HFFc6 (cell line): ENCODE measurements at regions not wholly inside any gene's neighbourhood (a gene's known extent, or its start where the extent isn't known, plus 50 kb on each side); places are given as distances from the start of the nearest gene placed in this dataset.
"Not testable (repeated sequence)": the region's sequence is repeated elsewhere in the genome, so short reads cannot be mapped to it uniquely, and the experiment has no call there.

Experiments
- DNase-seq: peaks from one replicate; pipeline ENCODE4 v3.0.0-alpha.2; 2018
- H3K27ac Mint-ChIP-seq: 2 replicates; pipeline ENCODE4 v1.8.0; 2020; ENCODE audit warnings: mild to moderate bottlenecking, mixed read lengths
- H3K27me3 Mint-ChIP-seq: 2 replicates; pipeline ENCODE4 v1.8.0; 2021; ENCODE audit warnings: mild to moderate bottlenecking, moderate library complexity, mixed read lengths; ENCODE audit not compliant: insufficient read depth
- H3K36me3 Mint-ChIP-seq: 2 replicates; pipeline ENCODE4 v1.8.0; 2021; ENCODE audit warnings: low read depth, mixed read lengths
- H3K4me1 Mint-ChIP-seq: 2 replicates; pipeline ENCODE4 v1.8.0; 2020; ENCODE audit warnings: low read depth, mixed read lengths
- H3K4me3 Mint-ChIP-seq: 2 replicates; pipeline ENCODE4 v1.8.0; 2020; ENCODE audit warnings: mild to moderate bottlenecking, moderate library complexity, mixed read lengths
- H3K9me3 Mint-ChIP-seq: 2 replicates; pipeline ENCODE4 v1.8.0; 2020; ENCODE audit warnings: mild to moderate bottlenecking, mixed read lengths
- TF ChIP-seq, protein P1 (sequence below): fragments of 200-600 bp; sonication (generic); IDR thresholded peaks from 2 replicates; pipeline ENCODE4 v1.5.0; 2021; ENCODE audit warnings: antibody characterized with exemption, mild to moderate bottlenecking

DNA sequence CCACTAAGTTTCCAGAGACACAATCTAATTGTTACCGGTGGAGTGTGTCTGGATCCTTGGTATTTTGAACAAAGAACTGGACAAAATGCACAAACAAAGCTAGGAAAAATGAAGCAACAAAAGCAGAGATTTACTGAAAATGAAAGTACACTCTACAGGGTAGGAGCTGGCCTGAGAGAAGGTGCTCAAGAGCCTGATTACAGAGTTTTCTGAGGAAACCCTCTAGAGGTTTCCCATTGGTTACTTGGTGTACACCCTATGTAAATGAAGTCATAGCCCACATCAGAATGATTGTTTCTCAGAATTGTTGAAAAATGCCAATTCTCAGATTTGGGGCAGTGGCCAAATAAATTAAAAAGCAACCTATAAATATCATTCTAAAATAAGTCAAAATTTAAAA lies 436.4 kb downstream of the KCNJ18 start:
- Mint-ChIP-seq H3K4me1 (no peaks in the 10 kb centered on the region), H3K36me3 (peaks cover 13% of the 10 kb centered on the region), H3K27me3 (no peaks in the 10 kb centered on the region; the same call in 1 of the 2 replicates), H3K9me3 (peaks cover 38% of the 10 kb centered on the region), H3K4me3 (no peak overlapping the region), H3K27ac (no peak overlapping the region)
- TF ChIP-seq, protein P1, sequence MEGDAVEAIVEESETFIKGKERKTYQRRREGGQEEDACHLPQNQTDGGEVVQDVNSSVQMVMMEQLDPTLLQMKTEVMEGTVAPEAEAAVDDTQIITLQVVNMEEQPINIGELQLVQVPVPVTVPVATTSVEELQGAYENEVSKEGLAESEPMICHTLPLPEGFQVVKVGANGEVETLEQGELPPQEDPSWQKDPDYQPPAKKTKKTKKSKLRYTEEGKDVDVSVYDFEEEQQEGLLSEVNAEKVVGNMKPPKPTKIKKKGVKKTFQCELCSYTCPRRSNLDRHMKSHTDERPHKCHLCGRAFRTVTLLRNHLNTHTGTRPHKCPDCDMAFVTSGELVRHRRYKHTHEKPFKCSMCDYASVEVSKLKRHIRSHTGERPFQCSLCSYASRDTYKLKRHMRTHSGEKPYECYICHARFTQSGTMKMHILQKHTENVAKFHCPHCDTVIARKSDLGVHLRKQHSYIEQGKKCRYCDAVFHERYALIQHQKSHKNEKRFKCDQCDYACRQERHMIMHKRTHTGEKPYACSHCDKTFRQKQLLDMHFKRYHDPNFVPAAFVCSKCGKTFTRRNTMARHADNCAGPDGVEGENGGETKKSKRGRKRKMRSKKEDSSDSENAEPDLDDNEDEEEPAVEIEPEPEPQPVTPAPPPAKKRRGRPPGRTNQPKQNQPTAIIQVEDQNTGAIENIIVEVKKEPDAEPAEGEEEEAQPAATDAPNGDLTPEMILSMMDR: no peak
- DNase-seq: no peak

DNA sequence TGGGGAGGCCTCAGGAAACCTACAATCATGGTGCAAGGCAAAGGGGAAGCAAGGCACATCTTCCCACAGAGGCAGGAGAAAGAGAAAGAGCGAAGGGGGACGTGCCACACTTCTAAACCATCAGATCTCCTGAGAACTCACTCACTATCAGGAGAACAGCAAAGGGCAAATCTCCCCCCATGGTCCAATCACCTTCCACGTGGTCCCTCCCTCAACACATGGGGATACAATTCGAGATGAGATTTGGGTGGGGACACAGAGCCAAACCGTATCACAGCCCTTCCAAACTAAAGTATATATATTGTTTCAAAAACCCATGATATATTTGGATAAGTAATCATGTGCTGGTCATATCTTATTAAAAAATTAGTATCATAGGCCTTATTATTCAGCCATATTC lies 437.6 kb downstream of the KCNJ18 start:
- H3K27me3 Mint-ChIP-seq, H3K4me3 Mint-ChIP-seq, H3K4me1 Mint-ChIP-seq, DNase-seq, H3K27ac Mint-ChIP-seq: not testable (repeated sequence)
- Mint-ChIP-seq H3K36me3 (peaks cover 13% of the 10 kb centered on the region), H3K9me3 (peaks cover 41% of the 10 kb centered on the region)

DNA sequence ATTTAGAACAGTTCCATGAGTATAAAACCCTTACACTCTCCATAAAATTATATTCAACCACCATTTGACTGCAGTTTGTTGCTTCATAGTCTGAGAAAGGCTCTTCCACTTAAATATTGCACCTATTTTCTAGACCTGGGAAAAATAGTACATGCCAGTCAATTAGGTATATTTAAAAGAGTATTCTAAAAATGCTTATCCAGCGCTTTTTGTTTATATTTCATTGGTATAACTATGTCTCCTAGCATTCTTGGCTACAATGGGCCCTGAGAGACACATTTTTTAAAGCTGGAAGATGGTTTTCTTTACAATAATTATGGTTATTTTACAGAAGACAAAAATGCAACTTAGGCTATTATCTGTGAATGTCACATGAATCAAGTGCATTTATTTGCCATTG lies 439.4 kb downstream of the KCNJ18 start:
- Mint-ChIP-seq H3K4me3 (no peak overlapping the region), H3K9me3 (peaks cover 53% of the 10 kb centered on the region), H3K27ac (no peak overlapping the region), H3K36me3 (peaks cover 13% of the 10 kb centered on the region), H3K27me3 (no peaks in the 10 kb centered on the region; the same call in 1 of the 2 replicates), H3K4me1 (no peaks in the 10 kb centered on the region)
- TF ChIP-seq, protein P1: no peak
- DNase-seq: no peak

DNA sequence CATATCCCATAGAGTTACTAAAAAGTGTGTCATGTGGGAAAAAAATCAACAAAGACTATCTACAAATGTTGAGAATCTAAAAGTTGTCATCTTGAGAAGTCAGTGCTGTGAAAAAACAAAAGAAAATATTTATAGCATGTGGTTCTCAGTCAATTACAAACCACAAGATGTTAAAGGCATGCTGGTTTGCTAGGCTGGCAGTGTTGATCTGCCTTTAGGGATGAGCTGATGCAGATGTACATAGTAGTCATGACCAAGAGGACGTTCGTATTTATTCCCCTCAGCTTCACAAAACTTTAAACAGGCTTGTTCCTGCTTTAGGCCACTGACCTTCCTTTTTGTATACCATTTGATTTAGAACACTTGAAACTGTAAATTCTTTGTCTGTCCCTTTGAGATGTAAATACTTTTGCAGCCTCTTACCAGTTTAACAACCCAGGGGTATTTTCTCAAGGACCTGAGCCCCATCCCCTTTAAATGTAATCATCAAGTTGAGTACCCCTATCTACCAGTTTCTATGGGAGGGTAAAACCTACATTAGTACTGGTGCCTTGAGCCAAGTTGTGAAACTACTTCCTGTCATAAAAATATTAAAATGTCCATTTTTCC lies 446.6 kb downstream of the KCNJ18 start:
- Mint-ChIP-seq H3K36me3 (no peaks in the 10 kb centered on the region), H3K27me3 (no peaks in the 10 kb centered on the region), H3K4me3 (no peak overlapping the region), H3K27ac (no peak overlapping the region), H3K4me1 (no peaks in the 10 kb centered on the region), H3K9me3 (peaks cover 12% of the 10 kb centered on the region)
- TF ChIP-seq, protein P1: no peak
- DNase-seq: no peak

DNA sequence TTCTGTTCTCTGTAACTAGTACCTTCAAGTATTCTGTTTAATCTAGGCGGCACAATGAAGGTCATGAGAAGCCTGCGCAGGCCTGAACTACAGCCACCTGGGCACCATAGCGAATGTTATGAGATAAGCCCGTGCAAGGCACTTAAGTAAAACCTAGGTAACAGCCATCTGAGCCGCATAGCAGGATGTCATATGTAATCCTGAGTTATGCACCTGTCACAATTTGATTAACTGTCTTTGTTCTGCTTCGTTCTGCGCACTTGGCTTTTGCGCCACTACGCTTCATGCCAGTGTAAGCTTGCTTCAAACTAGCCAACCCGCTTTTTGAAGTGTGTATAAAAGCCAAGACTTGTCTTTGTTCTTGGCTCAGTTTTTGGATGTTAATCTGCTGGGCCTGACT lies 449.8 kb downstream of the KCNJ18 start:
- TF ChIP-seq, protein P1: no peak
- no peak overlapping the region for H3K4me3 Mint-ChIP-seq
- no peaks in the 10 kb centered on the region for H3K36me3 Mint-ChIP-seq
- DNase-seq: no peak
- H3K27ac Mint-ChIP-seq: no peak overlapping the region
- H3K27me3 Mint-ChIP-seq: no peaks in the 10 kb centered on the region
- H3K9me3 Mint-ChIP-seq: peaks cover 5% of the 10 kb centered on the region
- H3K4me1 Mint-ChIP-seq: no peaks in the 10 kb centered on the region

DNA sequence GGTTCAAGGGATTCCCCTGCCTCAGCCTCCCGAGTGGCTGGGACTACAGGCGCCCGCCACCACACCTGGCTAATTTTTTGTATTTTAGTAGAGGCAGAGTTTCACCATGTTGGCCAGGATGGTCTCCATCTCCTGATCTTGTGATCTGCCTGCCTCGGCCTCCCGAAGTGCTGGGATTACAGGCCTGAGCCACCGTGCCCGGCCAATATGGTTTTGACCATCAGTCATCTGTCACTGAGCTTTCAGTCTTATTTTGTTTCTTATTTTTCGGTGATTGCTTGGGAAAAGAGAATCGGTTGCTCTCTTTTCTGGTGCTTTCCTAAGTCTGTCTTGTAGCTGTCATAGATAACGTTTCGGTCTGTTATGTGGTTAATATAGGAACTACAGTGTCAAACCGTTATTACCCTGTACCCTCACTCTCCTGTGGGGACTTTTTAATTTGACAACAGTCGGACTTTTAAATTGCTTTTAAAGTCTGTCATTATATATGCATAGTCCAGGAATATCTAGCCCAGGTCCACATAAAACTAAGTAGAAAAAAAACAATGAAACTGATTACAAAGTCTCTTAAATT lies 453.4 kb downstream of the KCNJ18 start:
- Mint-ChIP-seq H3K36me3 (no peaks in the 10 kb centered on the region), H3K4me1 (no peaks in the 10 kb centered on the region), H3K27ac (no peak overlapping the region), H3K9me3 (peaks cover 8% of the 10 kb centered on the region), H3K4me3 (no peak overlapping the region), H3K27me3 (no peaks in the 10 kb centered on the region)
- TF ChIP-seq, protein P1: no peak
- no peak for DNase-seq
